WERI-Rb-1 (cell line): ENCODE measurements at regions not wholly inside any gene's neighbourhood (a gene's known extent, or its start where the extent isn't known, plus 50 kb on each side); places are given as distances from the start of the nearest gene placed in this dataset.

Experiments used
- DNase-seq: peaks from one replicate; pipeline ENCODE4 v3.0.0-alpha.2; 2020
- H3K27ac ChIP-seq: fragments of 250-450 bp; sonication (Bioruptor Pico); 2 replicates; pipeline ENCODE4 v1.5.1; 2020; ENCODE audit warnings: mild to moderate bottlenecking, moderate library complexity
- H3K27me3 ChIP-seq: fragments of 250-450 bp; sonication (Bioruptor Pico); 2 replicates; pipeline ENCODE4 v1.5.1; 2021; ENCODE audit warnings: mild to moderate bottlenecking, low read depth, moderate library complexity; ENCODE audit not compliant: insufficient read depth, severe bottlenecking
- H3K36me3 ChIP-seq: fragments of 250-450 bp; sonication (Bioruptor Pico); 2 replicates; pipeline ENCODE4 v1.5.1; 2020; ENCODE audit warnings: mild to moderate bottlenecking, moderate library complexity
- H3K4me3 ChIP-seq: 2 replicates; pipeline ENCODE4 v1.5.1; 2011; ENCODE audit warnings: low read depth, mild to moderate bottlenecking, control low read depth, low read length
- H3K9me3 ChIP-seq: fragments of 250-450 bp; sonication (Bioruptor Pico); 2 replicates; pipeline ENCODE4 v1.5.1; 2021; ENCODE audit warnings: mild to moderate bottlenecking, moderate library complexity; ENCODE audit not compliant: severe bottlenecking
- CTCF ChIP-seq: IDR thresholded peaks from 2 replicates; pipeline ENCODE4 v1.5.1; 2011; ENCODE audit warnings: low read depth, mild to moderate bottlenecking, control low read depth, inconsistent platforms, low read length

GRCh38 chr5:92822183-92822582 is 758.8 kb downstream of the NR2F1-AS1 start:
- no peaks in the 10 kb centered on the region for H3K9me3 ChIP-seq
- H3K36me3 ChIP-seq: no peaks in the 10 kb centered on the region
- no peak overlapping the region for H3K4me3 ChIP-seq
- DNase-seq: no peak
- H3K27me3 ChIP-seq: no peaks in the 10 kb centered on the region
- no peak overlapping the region for H3K27ac ChIP-seq
- no peak for TF ChIP-seq CTCF

GRCh38 chr5:92809855-92810465 is 771.1 kb downstream of the NR2F1-AS1 start:
- Histone ChIP-seq H3K36me3 (no peaks in the 10 kb centered on the region), H3K9me3 (no peaks in the 10 kb centered on the region), H3K27ac (no peak overlapping the region), H3K27me3 (no peaks in the 10 kb centered on the region), H3K4me3 (no peak overlapping the region)
- DNase-seq: no peak
- TF ChIP-seq CTCF: no peak

GRCh38 chr5:92808474-92808873 is 772.5 kb downstream of the NR2F1-AS1 start:
- no peaks in the 10 kb centered on the region for H3K9me3 ChIP-seq
- H3K27me3 ChIP-seq: no peaks in the 10 kb centered on the region
- DNase-seq: no peak
- no peak overlapping the region for H3K27ac ChIP-seq
- H3K36me3 ChIP-seq: no peaks in the 10 kb centered on the region
- TF ChIP-seq CTCF: no peak
- no peak overlapping the region for H3K4me3 ChIP-seq

GRCh38 chr5:92807085-92807484 is 773.9 kb downstream of the NR2F1-AS1 start:
- DNase-seq: no peak
- no peak for TF ChIP-seq CTCF

GRCh38 chr5:92805446-92805845 is 775.6 kb downstream of the NR2F1-AS1 start:
- Histone ChIP-seq H3K4me3 (no peak overlapping the region), H3K9me3 (no peaks in the 10 kb centered on the region), H3K27me3 (no peaks in the 10 kb centered on the region), H3K27ac (no peak overlapping the region), H3K36me3 (no peaks in the 10 kb centered on the region)
- DNase-seq: no peak
- TF ChIP-seq CTCF: no peak

More at GRCh38 chr5:92807085-92807484, 773.9 kb downstream of the NR2F1-AS1 start:
- Histone ChIP-seq H3K9me3 (no peaks in the 10 kb centered on the region), H3K4me3 (no peak overlapping the region), H3K27ac (no peak overlapping the region), H3K36me3 (no peaks in the 10 kb centered on the region), H3K27me3 (no peaks in the 10 kb centered on the region)

- DNase-seq: no peak
- no peak for TF ChIP-seq CTCF
These were observed 779.1 kb downstream of the NR2F1-AS1 start for GRCh38 chr5:92801911-92802310.

More at GRCh38 chr5:92801911-92802310, 779.1 kb downstream of the NR2F1-AS1 start:
- no peaks in the 10 kb centered on the region for H3K9me3 ChIP-seq
- no peaks in the 10 kb centered on the region for H3K36me3 ChIP-seq
- no peak overlapping the region for H3K27ac ChIP-seq
- no peaks in the 10 kb centered on the region for H3K27me3 ChIP-seq
- H3K4me3 ChIP-seq: no peak overlapping the region
